BJ (cell line): ENCODE measurements at regions not wholly inside any gene's neighbourhood (a gene's known extent, or its start where the extent isn't known, plus 50 kb on each side); places are given as distances from the start of the nearest gene placed in this dataset.
"Not testable (repeated sequence)": the region's sequence is repeated elsewhere in the genome, so short reads cannot be mapped to it uniquely, and the experiment has no call there.

ENCODE experiments used
- CTCF ChIA-PET: fragments of 350-600 bp; formaldehyde crosslinking; extraction: SDS; loops from one replicate; lab custom pipeline; 2021; ENCODE audit warnings: antibody characterized with exemption, inconsistent platforms; lab: Yijun Ruan, JAX
- POLR2A ChIA-PET: fragments of 300-600 bp; sonication (Branson Sonifier 250); formaldehyde crosslinking; extraction: SDS; loops from one replicate; lab custom pipeline; 2021; ENCODE audit warnings: antibody characterized with exemption; lab: Charles Lee
- DNase-seq: peaks from one replicate; pipeline ENCODE4 v3.0.0-alpha.2; 2011; ENCODE audit warnings: low read depth
- H3K27me3 ChIP-seq: 2 replicates; pipeline ENCODE4 v1.6.0; 2011; ENCODE audit warnings: low read length; ENCODE audit not compliant: control insufficient read depth, insufficient read depth
- H3K36me3 ChIP-seq: 2 replicates; pipeline ENCODE4 v1.5.1; 2011; ENCODE audit warnings: low read length; ENCODE audit not compliant: control insufficient read depth, insufficient read depth
- H3K4me3 ChIP-seq: 2 replicates; pipeline ENCODE4 v1.5.1; 2011; ENCODE audit warnings: low read depth, mild to moderate bottlenecking, control low read depth, low read length
- TF ChIP-seq, protein P1 (sequence below): IDR thresholded peaks from 2 replicates; pipeline ENCODE4 v1.5.1; 2011; ENCODE audit warnings: low read depth, mild to moderate bottlenecking, control low read depth, inconsistent platforms, low read length, moderate library complexity; ENCODE audit not compliant: insufficient read depth

DNA sequence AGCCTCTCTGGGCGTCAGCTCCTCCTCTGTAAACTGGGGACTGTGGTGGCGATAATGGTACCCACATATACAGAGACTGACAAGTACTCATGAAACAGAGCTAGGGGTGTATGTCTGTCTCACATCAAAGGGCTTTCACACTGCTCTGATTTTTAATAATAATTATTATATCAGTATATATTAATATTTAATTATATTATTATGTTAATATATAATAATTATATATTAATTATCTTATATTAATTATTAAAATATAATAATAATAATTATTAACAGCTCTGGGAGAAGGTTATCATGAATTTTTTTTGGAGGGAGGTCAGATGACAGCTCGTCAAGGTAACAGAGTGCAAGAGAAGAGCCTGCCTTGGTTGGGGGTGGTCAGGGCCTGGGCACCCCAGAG, 173.6 kb downstream of the NRN1 start:
- ChIA-PET CTCF (no interaction called here), POLR2A (no interaction called here)
- DNase-seq: no peak
- H3K36me3 ChIP-seq: no peaks in the 10 kb centered on the region
- no peak overlapping the region for H3K4me3 ChIP-seq
- TF ChIP-seq, protein P1, sequence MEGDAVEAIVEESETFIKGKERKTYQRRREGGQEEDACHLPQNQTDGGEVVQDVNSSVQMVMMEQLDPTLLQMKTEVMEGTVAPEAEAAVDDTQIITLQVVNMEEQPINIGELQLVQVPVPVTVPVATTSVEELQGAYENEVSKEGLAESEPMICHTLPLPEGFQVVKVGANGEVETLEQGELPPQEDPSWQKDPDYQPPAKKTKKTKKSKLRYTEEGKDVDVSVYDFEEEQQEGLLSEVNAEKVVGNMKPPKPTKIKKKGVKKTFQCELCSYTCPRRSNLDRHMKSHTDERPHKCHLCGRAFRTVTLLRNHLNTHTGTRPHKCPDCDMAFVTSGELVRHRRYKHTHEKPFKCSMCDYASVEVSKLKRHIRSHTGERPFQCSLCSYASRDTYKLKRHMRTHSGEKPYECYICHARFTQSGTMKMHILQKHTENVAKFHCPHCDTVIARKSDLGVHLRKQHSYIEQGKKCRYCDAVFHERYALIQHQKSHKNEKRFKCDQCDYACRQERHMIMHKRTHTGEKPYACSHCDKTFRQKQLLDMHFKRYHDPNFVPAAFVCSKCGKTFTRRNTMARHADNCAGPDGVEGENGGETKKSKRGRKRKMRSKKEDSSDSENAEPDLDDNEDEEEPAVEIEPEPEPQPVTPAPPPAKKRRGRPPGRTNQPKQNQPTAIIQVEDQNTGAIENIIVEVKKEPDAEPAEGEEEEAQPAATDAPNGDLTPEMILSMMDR: no peak
- no peaks in the 10 kb centered on the region for H3K27me3 ChIP-seq

DNA sequence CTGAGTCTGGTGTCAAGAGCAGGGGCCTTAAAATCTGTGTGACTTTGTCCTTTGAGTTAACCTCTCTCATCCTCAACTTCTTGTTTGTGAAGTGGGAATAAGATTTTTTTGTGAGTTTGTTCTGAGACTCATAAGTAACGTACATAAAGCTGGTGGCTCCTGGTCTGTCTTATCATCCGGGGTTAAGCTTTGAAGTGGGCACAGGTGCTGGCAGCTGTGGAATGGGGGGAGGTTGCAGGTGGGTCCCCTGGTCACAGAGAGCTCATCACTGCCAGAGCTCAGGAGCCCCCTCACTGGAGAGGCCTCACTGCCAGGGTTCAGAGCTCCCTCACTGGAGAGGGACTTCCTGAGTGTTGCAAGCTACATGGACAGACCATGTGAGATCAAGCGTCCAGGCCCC, 174.1 kb downstream of the NRN1 start:
- CTCF ChIA-PET: no interaction called here

DNA sequence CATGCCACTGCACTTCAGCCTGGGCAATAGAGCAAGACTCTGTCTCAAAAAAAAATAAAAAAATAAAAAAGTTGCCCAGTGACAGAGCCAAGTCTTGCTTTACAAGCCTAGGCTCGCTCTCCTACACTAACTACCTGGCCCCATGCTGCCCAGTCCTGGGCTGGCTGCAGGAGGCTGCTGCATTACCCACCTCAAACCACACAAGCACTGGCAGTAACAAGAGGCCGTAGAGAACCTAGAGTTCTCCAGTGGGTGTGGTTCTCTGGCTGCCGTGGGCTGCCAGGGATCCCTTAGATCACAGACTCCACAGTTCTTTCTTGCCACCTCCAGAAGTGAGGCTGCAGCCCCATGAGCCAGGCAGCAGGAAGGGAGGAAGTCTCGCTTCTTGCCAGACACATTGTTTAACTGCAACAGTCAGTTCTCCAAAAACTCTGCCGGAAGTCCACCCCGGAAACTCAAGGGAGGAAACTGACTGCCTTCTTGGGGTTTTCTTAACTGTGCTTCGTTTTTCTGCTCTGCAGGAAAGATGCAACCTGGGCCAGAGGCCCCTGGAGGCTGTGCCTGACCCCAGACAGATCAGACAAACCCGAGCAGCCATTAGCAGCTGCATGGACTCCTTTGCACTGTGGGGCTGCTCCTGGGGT, 175.4 kb downstream of the NRN1 start:
- H3K36me3 ChIP-seq, DNase-seq, CTCF ChIA-PET, H3K4me3 ChIP-seq, POLR2A ChIA-PET, H3K27me3 ChIP-seq: not testable (repeated sequence)

More for the DNA sequence above, 174.1 kb downstream of the NRN1 start:
- Histone ChIP-seq H3K36me3 (no peaks in the 10 kb centered on the region), H3K4me3 (no peak overlapping the region), H3K27me3 (no peaks in the 10 kb centered on the region)
- POLR2A ChIA-PET: no interaction called here
- DNase-seq: no peak
- TF ChIP-seq, protein P1: no peak

DNA sequence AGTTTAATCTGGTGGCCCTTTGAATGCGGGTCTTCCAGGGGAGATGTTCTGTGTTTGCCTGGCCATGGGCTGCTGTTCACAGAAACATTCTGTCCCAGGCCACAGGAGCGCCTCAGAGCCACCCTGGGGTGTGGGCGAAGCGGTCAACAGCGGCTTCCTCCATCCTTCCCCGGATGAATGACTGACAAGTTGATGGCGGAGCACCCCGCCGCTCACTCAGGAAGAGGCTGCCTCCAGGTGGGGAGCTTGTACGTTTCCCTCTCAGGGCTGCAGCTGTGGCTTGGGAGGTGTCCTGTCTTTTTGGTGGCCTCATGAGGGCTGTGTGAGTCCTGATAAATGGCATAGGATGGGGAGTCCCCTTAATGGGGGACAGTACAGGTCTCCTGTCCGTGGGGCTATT, 178.4 kb downstream of the NRN1 start:
- POLR2A ChIA-PET: no interaction called here
- no peaks in the 10 kb centered on the region for H3K36me3 ChIP-seq
- CTCF ChIA-PET: interaction anchor here (0.6 kb wide), 1 partner anchor 49 kb away, joined by 3 read pairs; no protein-coding TSS in a partner anchor
- TF ChIP-seq, protein P1: no peak
- H3K4me3 ChIP-seq: no peak overlapping the region
- H3K27me3 ChIP-seq: no peaks in the 10 kb centered on the region
- DNase-seq: no peak

DNA sequence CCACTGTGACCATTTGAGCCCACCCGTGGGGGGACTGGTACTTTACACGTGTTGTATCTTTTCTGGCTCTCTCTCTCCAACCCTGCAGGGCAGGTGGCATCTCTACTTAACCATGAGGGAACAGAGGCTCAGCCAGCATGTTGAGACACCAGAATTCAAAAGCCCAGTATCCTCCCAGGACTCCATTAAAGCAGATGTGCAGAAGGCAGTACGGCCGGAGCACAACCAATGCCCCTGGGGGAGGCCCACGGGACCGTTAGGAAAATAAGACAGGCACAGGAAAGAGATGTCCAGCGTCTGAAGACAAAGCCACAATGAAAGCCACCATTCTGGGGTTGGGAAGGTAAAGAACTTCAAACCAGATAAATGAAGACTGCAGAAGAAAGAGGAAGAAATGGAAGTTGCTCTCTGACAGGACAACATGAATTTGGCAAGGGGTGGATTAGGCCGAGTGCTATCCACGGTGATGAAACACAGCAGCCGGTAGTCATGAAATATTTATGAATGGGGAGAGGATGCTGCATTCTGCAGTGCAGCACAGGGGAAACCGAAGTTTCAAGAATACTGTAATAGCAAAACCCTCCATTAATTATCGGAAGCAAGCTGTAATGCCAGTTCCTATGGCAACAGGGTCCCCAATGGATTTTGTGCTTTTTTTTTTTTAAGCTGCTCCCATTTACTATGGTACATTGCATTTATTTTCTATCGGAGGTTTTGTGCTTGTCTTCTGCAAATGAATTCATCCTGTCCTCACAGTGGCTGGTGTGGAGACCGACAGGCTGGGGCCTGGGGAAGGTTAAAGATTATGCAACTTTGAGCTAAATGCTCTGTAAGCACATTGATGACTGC, 179.4 kb downstream of the NRN1 start:
- Histone ChIP-seq H3K4me3 (no peak overlapping the region), H3K36me3 (no peaks in the 10 kb centered on the region), H3K27me3 (no peaks in the 10 kb centered on the region)
- ChIA-PET POLR2A (no interaction called here), CTCF (no interaction called here)
- no peak for DNase-seq
- TF ChIP-seq, protein P1: no peak

DNA sequence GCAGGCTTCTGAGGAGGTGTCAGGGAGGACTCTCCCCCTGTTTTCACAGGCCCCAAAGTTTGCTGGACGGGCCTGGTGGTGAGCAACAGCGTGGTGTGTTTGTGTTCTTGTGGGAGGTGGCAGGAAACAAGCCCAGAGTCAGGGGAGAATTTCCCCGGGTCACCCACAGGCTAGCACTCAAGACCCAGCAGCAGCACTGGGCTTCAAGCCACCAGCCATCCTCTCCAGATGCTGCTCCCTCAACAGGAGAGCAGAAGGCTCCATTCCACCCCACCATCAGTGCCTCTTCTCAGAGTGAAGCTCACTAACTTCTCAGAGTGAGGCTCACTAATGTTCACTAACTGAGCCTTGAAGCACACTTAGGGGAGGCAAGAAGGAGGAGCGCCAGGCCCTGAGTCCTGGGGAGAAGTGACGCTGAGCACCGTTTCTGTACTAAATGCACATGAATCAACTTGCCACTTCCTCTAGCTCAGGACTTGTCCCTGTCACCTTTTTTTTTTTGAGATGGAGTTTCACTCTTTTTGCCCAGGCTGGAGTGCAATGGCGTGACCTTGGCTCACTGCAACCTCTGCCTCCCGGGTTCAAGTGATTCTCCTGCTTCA, 182.2 kb downstream of the NRN1 start:
- H3K27me3 ChIP-seq, H3K36me3 ChIP-seq, DNase-seq, POLR2A ChIA-PET, H3K4me3 ChIP-seq: not testable (repeated sequence)
- CTCF ChIA-PET: interaction anchor here (0.6 to 1.3 kb wide), 2 partner anchors 353 to 797 kb away, joined by 3 to 4 read pairs; no protein-coding TSS in a partner anchor
